ENCODE measurements at regions not wholly inside any gene's neighbourhood (a gene's known extent, or its start where the extent isn't known, plus 50 kb on each side); places are given as distances from the start of the nearest gene placed in this dataset.

GRCh38 chr7:17523813-17524739 is 225.6 kb downstream of the AHR start (continued):
- TF ChIP-seq STAT6 (CRISPR knock-in tag; IDR thresholded peaks at IDR 0.05; ENCODE audit: borderline replicate concordance), result no peak
- no peak for TF ChIP-seq ZNF138 (CRISPR knock-in tag; IDR thresholded peaks at IDR 0.05; ENCODE audit: low read depth)
- TF ChIP-seq ZNF780A (CRISPR knock-in tag; IDR thresholded peaks at IDR 0.05), result no peak
- TF ChIP-seq ZNF678 (CRISPR knock-in tag; IDR thresholded peaks at IDR 0.05), result no peak
- TF ChIP-seq MAFG (CRISPR knock-in tag; IDR thresholded peaks at IDR 0.05), result no peak
- 0 out of 2 replicates have a peak, but pooled peaks have one; percentile 45 for TF ChIP-seq ATF2 (CRISPR knock-in tag; IDR thresholded peaks at IDR 0.05)
- no peak for TF ChIP-seq DR1 (CRISPR knock-in tag; IDR thresholded peaks at IDR 0.05)
- peak; percentile 15; the same call in 1 of the 2 replicates for TF ChIP-seq SAP130 (CRISPR knock-in tag; IDR thresholded peaks at IDR 0.05; ENCODE audit: low read depth)
- TF ChIP-seq MATR3 (CRISPR knock-in tag; IDR thresholded peaks at IDR 0.05), result no peak
- no peak for TF ChIP-seq CREBL2 (CRISPR knock-in tag; IDR thresholded peaks at IDR 0.05; ENCODE audit: borderline replicate concordance)
- TF ChIP-seq CCDC6 (CRISPR knock-in tag; IDR thresholded peaks at IDR 0.05), result peak; percentile 22; the same call in 1 of the 2 replicates
- no peak for TF ChIP-seq ZMYM2 (CRISPR knock-in tag; IDR thresholded peaks at IDR 0.05)

All from HepG2 (cell line).